Mesenchymal stem cell (in vitro differentiated cells and primary cell): ENCODE measurements at regions not wholly inside any gene's neighbourhood (a gene's known extent, or its start where the extent isn't known, plus 50 kb on each side); places are given as distances from the start of the nearest gene placed in this dataset.

Experiments used
- DNase-seq: peaks from one replicate; pipeline ENCODE4 v3.0.0-alpha.2; 2013
- H2AFZ ChIP-seq: one replicate; pipeline ENCODE4 v1.6.1; 2013; ENCODE audit warnings: low read depth, mild to moderate bottlenecking, control low read depth, inconsistent platforms, low read length, moderate library complexity
- H2AK5ac ChIP-seq: 2 replicates; pipeline ENCODE4 v1.6.1; 2013; ENCODE audit warnings: low read length, moderate library complexity, mild to moderate bottlenecking, inconsistent platforms; ENCODE audit not compliant: severe bottlenecking
- H2BK120ac ChIP-seq: one replicate; pipeline ENCODE4 v1.6.1; 2013; ENCODE audit warnings: low read depth, mild to moderate bottlenecking, inconsistent platforms, low read length, moderate library complexity
- H2BK12ac ChIP-seq, 2 experiments: one replicate each; pipeline ENCODE4 v1.6.1; 2013; ENCODE audit warnings: inconsistent platforms in 2 of 2, low read length in 2 of 2, mild to moderate bottlenecking in 2 of 2, moderate library complexity in 2 of 2, control low read depth in 1 of 2
- H2BK15ac ChIP-seq: one replicate; pipeline ENCODE4 v1.6.1; 2013; ENCODE audit warnings: mild to moderate bottlenecking, low read depth, inconsistent platforms; ENCODE audit not compliant: poor library complexity, severe bottlenecking
- H2BK5ac ChIP-seq: 2 replicates; pipeline ENCODE4 v1.6.1; 2013; ENCODE audit warnings: low read depth, mild to moderate bottlenecking, low read length, control low read depth, inconsistent platforms; ENCODE audit not compliant: poor library complexity, severe bottlenecking
- H3K14ac ChIP-seq, 2 experiments: one replicate each; pipeline ENCODE4 v1.6.1; 2013; ENCODE audit warnings: inconsistent platforms in 2 of 2, low read length in 2 of 2, control low read depth in 1 of 2, mild to moderate bottlenecking in 1 of 2, moderate library complexity in 1 of 2
- H3K18ac ChIP-seq, 2 experiments: one replicate each; pipeline ENCODE4 v1.6.1; 2013; ENCODE audit warnings: inconsistent platforms in 2 of 2, low read length in 2 of 2, control low read depth in 1 of 2, low read depth in 1 of 2, mild to moderate bottlenecking in 1 of 2
- H3K23ac ChIP-seq, 2 experiments: one replicate each; pipeline ENCODE4 v1.6.1; 2013; ENCODE audit warnings: inconsistent platforms in 2 of 2, low read length in 2 of 2, mild to moderate bottlenecking in 2 of 2, moderate library complexity in 2 of 2, control low read depth in 1 of 2
- H3K27ac ChIP-seq: 2 replicates; pipeline ENCODE4 v1.5.1; 2013; ENCODE audit warnings: mild to moderate bottlenecking, moderate library complexity, low read length, control low read depth, inconsistent platforms; ENCODE audit not compliant: poor library complexity, severe bottlenecking
- H3K27me3 ChIP-seq, 2 experiments: 2 replicates each; pipeline versions ENCODE4 v1.6.1 to v1.7.0; 2013; ENCODE audit warnings: low read length in 2 of 2, mild to moderate bottlenecking in 2 of 2, moderate library complexity in 2 of 2, control low read depth in 1 of 2, inconsistent platforms in 1 of 2; ENCODE audit not compliant: control insufficient read depth in 1 of 2, insufficient read depth in 1 of 2
- H3K36me3 ChIP-seq, 2 experiments: 2 replicates each; pipeline versions ENCODE4 v1.6.1 to v1.7.0; 2013; ENCODE audit warnings: low read length in 2 of 2, control low read depth in 1 of 2, inconsistent platforms in 1 of 2, low read depth in 1 of 2, mild to moderate bottlenecking in 1 of 2; ENCODE audit not compliant: insufficient read depth in 2 of 2, control insufficient read depth in 1 of 2
- H3K4ac ChIP-seq, 2 experiments: one replicate each; pipeline ENCODE4 v1.6.1; 2013; ENCODE audit warnings: inconsistent platforms in 2 of 2, low read length in 2 of 2, mild to moderate bottlenecking in 2 of 2, moderate library complexity in 2 of 2, control low read depth in 1 of 2, low read depth in 1 of 2
- H3K4me1 ChIP-seq: 2 replicates; pipeline ENCODE4 v1.6.1; 2013; ENCODE audit warnings: low read depth, low read length, control low read depth; ENCODE audit not compliant: control insufficient read depth, insufficient read depth
- H3K4me2 ChIP-seq: 2 replicates; pipeline ENCODE4 v1.6.1; 2013; ENCODE audit warnings: low read length, mild to moderate bottlenecking, inconsistent platforms; ENCODE audit not compliant: poor library complexity, severe bottlenecking
- H3K4me3 ChIP-seq, 2 experiments: 2 replicates each; pipeline versions ENCODE4 v1.5.1 to v1.7.0; 2013; ENCODE audit warnings: low read length in 2 of 2, mild to moderate bottlenecking in 2 of 2, control low read depth in 1 of 2, low read depth in 1 of 2; ENCODE audit not compliant: insufficient read depth in 1 of 2
- H3K79me1 ChIP-seq: replicated peaks from 2 replicates; pipeline ENCODE4 v1.6.1; 2013; ENCODE audit warnings: mild to moderate bottlenecking, control low read depth, low read length, inconsistent platforms; ENCODE audit not compliant: poor library complexity, severe bottlenecking
- H3K9ac ChIP-seq: 2 replicates; pipeline ENCODE4 v1.7.0; 2013; ENCODE audit warnings: mild to moderate bottlenecking, low read length, moderate library complexity
- H3K9me3 ChIP-seq: 2 replicates; pipeline ENCODE4 v1.7.0; 2013; ENCODE audit warnings: mild to moderate bottlenecking, low read length; ENCODE audit not compliant: control insufficient read depth
- H4K8ac ChIP-seq: one replicate; pipeline ENCODE4 v1.6.1; 2013; ENCODE audit warnings: inconsistent platforms, mild to moderate bottlenecking, low read length, moderate library complexity
- H4K91ac ChIP-seq: one replicate; pipeline ENCODE4 v1.6.1; 2013; ENCODE audit warnings: mild to moderate bottlenecking, low read length, inconsistent platforms
- WGBS: methylation state at CpG from one replicate; pipeline ENCODE4 v1.1.7; 2013; ENCODE audit warnings: mixed read lengths; 5-methylcytosine and 5-hydroxymethylcytosine counted together

GRCh38 chr18:64474255-64474654 is 325.4 kb upstream of the LINC00305 start:
- H2BK120ac ChIP-seq, result no peak overlapping the region
- H2BK15ac ChIP-seq, result no peak overlapping the region
- H3K36me3 ChIP-seq, result no peaks in the 10 kb centered on the region
- H3K27ac ChIP-seq, result no peak overlapping the region
- no peak overlapping the region for H3K18ac ChIP-seq
- H3K23ac ChIP-seq, result no peak overlapping the region
- H3K4ac ChIP-seq, result no peak overlapping the region
- H2BK5ac ChIP-seq, result no peak overlapping the region
- no peak overlapping the region for H3K14ac ChIP-seq
- WGBS, result 51% methylated on average over 2 of the region's 2 CpGs
- no peaks in the 10 kb centered on the region for H3K79me1 ChIP-seq
- no peaks in the 10 kb centered on the region for H3K4me1 ChIP-seq
- no peak overlapping the region for H2AFZ ChIP-seq
- H2BK12ac ChIP-seq, result no peak overlapping the region
- peaks cover 3% of the 10 kb centered on the region for H3K9me3 ChIP-seq
- H2AK5ac ChIP-seq, result no peak overlapping the region
- H4K91ac ChIP-seq, result no peak overlapping the region
- H3K4me2 ChIP-seq, result no peak overlapping the region
- no peak overlapping the region for H3K4me3 ChIP-seq
- H3K27me3 ChIP-seq, result no peaks in the 10 kb centered on the region
- no peak overlapping the region for H3K9ac ChIP-seq
- DNase-seq, result peak; percentile 3
- H4K8ac ChIP-seq, result no peak overlapping the region

GRCh38 chr18:64449434-64449833 is 300.5 kb upstream of the LINC00305 start:
- Histone ChIP-seq H2BK15ac (no peak overlapping the region), H2AFZ (no peak overlapping the region), H3K79me1 (no peaks in the 10 kb centered on the region), H3K4me2 (no peak overlapping the region), H4K91ac (no peak overlapping the region), H2AK5ac (no peak overlapping the region), H3K18ac (no peak overlapping the region), H3K23ac (no peak overlapping the region), H3K4me1 (peaks cover 2% of the 10 kb centered on the region), H3K9ac (no peak overlapping the region), H2BK120ac (no peak overlapping the region), H4K8ac (no peak overlapping the region), H3K27me3 (no peaks in the 10 kb centered on the region), H3K4ac (no peak overlapping the region), H3K9me3 (peaks cover 2% of the 10 kb centered on the region), H3K4me3 (no peak overlapping the region), H3K14ac (no peak overlapping the region), H3K27ac (no peak overlapping the region), H2BK12ac (no peak overlapping the region), H2BK5ac (no peak overlapping the region), H3K36me3 (no peaks in the 10 kb centered on the region)
- DNase-seq, result no peak
- WGBS, result no CpG with 5 or more reads among the region's 1 CpG

DNA sequence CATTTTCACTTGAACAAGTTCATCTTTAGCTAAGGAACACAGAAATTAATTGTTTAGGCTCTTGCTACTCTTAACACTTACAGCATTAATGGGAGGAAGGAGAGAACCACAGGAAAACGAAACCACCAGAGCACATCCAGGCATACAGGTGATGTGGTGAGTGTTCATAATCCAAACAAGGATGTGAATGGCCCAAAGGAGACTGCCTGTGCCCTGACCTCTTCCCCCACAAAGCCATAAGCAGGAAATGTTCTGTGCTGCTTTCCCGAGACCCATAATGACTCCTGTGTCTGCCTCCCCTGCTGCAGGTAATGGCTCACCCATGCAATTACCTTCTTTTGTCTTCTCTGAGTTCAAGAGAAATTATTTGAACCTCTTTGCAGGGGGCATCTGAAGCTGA is 295.9 kb upstream of the LINC00305 start:
- H2BK120ac ChIP-seq, result no peak overlapping the region
- no peak overlapping the region for H3K27ac ChIP-seq

DNA sequence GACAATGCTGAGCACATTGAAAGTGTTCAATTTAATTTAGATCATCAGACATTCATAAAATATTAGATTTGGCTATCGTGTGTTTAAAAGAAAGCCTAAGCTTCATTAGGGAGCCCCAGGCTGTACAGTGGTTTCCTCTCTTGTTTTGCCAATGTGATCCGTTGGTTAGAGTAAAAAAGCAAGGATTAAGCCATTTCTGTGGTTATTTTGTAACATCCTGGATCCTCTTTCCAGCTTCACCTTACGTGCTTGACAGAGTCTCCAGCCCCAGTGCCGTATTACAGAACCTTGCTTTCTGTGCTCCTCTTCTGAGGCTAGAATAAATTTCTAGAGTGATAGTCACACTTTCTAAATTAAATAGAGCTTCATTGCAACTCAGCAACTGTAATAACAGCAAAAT is 289.3 kb upstream of the LINC00305 start:
- WGBS, result 74% methylated on average over 4 of the region's 4 CpGs

More for the DNA sequence above, 295.9 kb upstream of the LINC00305 start:
- Histone ChIP-seq H3K14ac (no peak overlapping the region), H4K8ac (no peak overlapping the region), H3K4me1 (peaks cover 2% of the 10 kb centered on the region), H2BK5ac (no peak overlapping the region), H3K9me3 (peaks cover 5% of the 10 kb centered on the region), H3K23ac (no peak overlapping the region), H2BK15ac (no peak overlapping the region), H2AK5ac (no peak overlapping the region), H2BK12ac (no peak overlapping the region), H3K79me1 (no peaks in the 10 kb centered on the region), H3K9ac (no peak overlapping the region), H3K4ac (no peak overlapping the region), H2AFZ (no peak overlapping the region), H4K91ac (no peak overlapping the region), H3K4me3 (no peak overlapping the region), H3K4me2 (no peak overlapping the region), H3K18ac (no peak overlapping the region), H3K36me3 (no peaks in the 10 kb centered on the region), H3K27me3 (no peaks in the 10 kb centered on the region)
- 17% methylated on average over 2 of the region's 2 CpGs for WGBS
- DNase-seq, result no peak

More for the DNA sequence above, 289.3 kb upstream of the LINC00305 start:
- no peak overlapping the region for H4K91ac ChIP-seq
- H2BK12ac ChIP-seq, result no peak overlapping the region
- no peaks in the 10 kb centered on the region for H3K36me3 ChIP-seq
- H2AK5ac ChIP-seq, result no peak overlapping the region
- no peak overlapping the region for H3K18ac ChIP-seq
- no peak overlapping the region for H3K4me3 ChIP-seq
- H3K27me3 ChIP-seq, result no peaks in the 10 kb centered on the region
- peaks cover 18% of the 10 kb centered on the region for H3K9me3 ChIP-seq
- H2BK120ac ChIP-seq, result no peak overlapping the region
- no peak for DNase-seq
- H4K8ac ChIP-seq, result no peak overlapping the region
- no peak overlapping the region for H2AFZ ChIP-seq
- no peak overlapping the region for H3K4ac ChIP-seq
- H3K14ac ChIP-seq, result no peak overlapping the region
- no peaks in the 10 kb centered on the region for H3K79me1 ChIP-seq
- H3K9ac ChIP-seq, result no peak overlapping the region
- H2BK15ac ChIP-seq, result no peak overlapping the region
- H3K23ac ChIP-seq, result no peak overlapping the region
- H3K4me2 ChIP-seq, result no peak overlapping the region
- no peaks in the 10 kb centered on the region for H3K4me1 ChIP-seq
- no peak overlapping the region for H2BK5ac ChIP-seq
- no peak overlapping the region for H3K27ac ChIP-seq
